ENCODE measurements at regions not wholly inside any gene's neighbourhood (a gene's known extent, or its start where the extent isn't known, plus 50 kb on each side); places are given as distances from the start of the nearest gene placed in this dataset.

- no peak for DNase-seq
Observed at GRCh38 chr2:10201201-10201600, 78.7 kb downstream of the RRM2 start.

DNA sequence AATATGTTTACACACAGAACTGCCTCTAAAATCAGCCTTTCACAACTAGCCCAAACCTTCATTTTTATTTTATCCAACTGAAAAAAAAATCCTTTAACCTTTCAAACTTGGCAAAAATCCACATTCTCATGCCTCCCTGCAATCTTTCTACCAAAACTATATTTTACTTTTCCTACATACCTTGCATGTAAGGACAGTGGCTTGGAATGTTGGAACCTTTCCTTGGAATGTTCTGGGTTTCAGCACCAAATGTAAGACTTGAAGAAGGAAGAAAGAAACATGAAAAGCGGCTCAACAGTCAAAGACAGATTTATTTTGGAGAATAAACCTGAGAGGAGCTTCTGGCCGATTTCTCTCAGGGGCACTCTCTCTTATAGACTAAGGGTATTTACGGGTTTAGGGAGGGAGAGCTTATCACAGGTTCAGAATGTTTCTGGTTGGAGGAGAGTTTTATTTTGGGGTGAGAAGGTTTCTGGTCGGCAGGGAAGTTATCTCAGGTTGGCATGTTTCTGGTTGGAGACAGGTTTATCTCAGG is 79.7 kb downstream of the RRM2 start:
- peak in 1 of 14 donors; percentile 22 for DNase-seq

- DNase-seq, result no peak
Observed at GRCh38 chr2:10204326-10205161, 82.0 kb downstream of the RRM2 start.

GRCh38 chr2:10205162-10205475 is 82.6 kb downstream of the RRM2 start:
- DNase-seq, result no peak

GRCh38 chr2:10208736-10209135 is 86.2 kb downstream of the RRM2 start:
- no peak for DNase-seq

- no peak for DNase-seq
Observed at GRCh38 chr2:10209406-10209935, 86.9 kb downstream of the RRM2 start.

GRCh38 chr2:10210336-10210735 is 87.8 kb downstream of the RRM2 start:
- DNase-seq, result no peak

- DNase-seq, result no peak
Observed at GRCh38 chr2:10211844-10212422, 89.4 kb downstream of the RRM2 start.

- no peak for DNase-seq
Observed at GRCh38 chr2:10212827-10213226, 89.9 kb upstream of the HPCAL1 start.

DNA sequence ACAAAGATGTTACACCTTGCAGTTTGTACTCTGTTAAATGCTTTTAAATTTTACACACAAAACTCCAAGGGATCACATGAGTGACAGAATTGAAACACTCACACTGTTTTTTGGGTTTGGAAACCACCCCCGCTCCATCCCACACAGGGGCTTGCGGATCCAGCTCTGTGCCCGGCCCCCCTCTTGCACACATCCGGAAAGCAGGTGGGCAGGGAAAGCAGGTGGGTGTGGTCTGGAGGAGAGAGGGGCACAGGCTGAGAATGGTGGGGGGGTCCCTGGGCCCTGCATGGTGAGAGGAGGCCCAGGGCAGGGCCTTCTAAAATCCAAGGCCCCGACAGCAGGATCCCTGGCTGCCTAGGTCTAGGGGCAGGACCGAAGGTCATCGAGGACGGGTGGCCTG is 88.5 kb upstream of the HPCAL1 start:
- no peak for DNase-seq

- DNase-seq, result no peak
Observed at GRCh38 chr2:10215393-10215935, 87.2 kb upstream of the HPCAL1 start.

- no peak for DNase-seq
Observed at GRCh38 chr2:10216677-10217488, 85.8 kb upstream of the HPCAL1 start.

GRCh38 chr2:10217489-10218435 is 84.9 kb upstream of the HPCAL1 start:
- DNase-seq, result no peak

DNA sequence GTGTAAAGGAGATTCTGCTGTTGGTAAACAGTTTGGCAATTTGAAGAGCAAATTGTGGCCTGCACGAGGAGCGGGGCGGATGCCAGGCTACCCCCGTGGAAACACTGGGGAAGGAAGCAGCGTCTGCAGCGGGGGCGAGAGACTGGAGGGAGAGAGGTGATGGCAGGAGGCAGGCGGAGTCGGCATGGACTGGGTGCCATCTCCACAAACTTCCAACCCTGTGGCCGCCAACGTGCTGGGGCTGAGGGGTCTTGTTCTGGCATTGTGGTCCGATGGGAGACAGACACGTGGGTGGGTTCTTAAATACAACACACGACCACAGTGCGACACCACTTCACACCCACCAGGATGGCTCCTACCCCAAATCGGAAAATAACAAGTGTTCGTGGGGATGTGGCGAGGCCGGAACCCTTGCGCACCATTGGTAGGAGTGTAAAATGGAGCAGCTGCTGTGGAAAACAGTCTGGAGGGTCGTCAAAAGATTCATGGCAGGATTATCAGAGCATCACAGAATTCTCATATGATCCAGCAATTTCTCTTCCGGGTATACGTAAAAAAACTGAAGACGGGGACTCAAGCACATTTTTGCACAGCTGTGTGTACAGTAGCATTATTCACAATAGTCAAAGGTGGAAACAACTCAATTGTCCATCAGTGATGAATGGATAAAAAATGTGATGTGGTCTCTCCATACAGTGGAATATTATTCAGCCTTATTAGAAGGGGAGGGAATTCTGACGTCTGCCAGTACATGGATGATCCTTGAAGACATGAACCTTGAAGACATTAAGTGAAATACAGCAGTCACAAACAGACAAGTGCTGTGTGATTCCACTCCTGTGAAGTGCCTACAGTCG is 82.4 kb upstream of the HPCAL1 start:
- DNase-seq, result no peak

DNA sequence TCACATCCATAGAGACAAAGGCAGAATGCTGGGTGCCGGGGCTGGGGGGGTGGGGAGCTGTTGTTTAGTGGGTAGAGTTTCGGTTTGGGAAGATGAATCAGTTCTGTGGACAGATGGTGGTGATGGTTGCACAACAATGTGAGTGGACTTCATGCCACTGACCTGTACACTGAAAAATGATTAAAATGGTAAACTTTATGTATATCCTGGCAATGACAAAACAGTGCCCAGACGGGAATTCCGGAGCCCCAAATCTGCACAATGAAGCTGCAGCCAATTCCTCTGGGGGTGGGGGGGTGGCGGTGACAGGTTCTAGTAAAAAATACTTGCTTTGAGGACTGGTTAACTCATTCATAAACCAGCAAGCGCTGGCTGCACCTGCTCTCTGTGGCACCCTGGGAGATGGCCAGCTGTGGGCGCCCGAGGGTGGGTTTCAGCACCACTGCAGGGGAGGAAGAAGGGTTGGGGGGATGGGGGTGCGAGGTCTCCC is 81.8 kb upstream of the HPCAL1 start:
- DNase-seq, result no peak

DNA sequence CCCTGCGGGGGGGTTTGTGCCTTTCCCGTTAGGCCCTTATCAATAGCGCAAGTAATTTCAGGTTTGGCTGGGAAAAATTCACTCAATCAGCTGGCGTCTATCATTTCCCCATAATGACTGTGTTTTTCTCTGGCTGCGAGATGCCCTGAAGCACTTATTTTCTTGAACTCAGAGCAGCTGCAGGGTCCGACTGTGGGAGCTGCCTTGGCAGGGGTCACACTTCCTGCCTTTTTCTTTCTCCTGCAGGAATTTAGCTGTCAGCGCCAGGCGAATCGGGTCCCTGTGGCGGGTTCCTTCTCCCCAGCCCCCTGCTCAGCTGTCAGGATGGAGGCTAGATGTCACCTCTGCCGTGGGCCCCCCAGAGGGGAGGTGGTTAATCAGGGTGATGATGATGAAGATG is 81.3 kb upstream of the HPCAL1 start:
- no peak for DNase-seq

- DNase-seq, result no peak
Observed at GRCh38 chr2:10221976-10222870, 80.5 kb upstream of the HPCAL1 start.

GRCh38 chr2:10223471-10223870 is 79.2 kb upstream of the HPCAL1 start:
- no peak for DNase-seq
